NOMO-1 treated with DMSO at 0.1 percent for 48 hours (cell line): ENCODE measurements at regions not wholly inside any gene's neighbourhood (a gene's known extent, or its start where the extent isn't known, plus 50 kb on each side); places are given as distances from the start of the nearest gene placed in this dataset.
"Not testable (repeated sequence)": the region's sequence is repeated elsewhere in the genome, so short reads cannot be mapped to it uniquely, and the experiment has no call there.

ENCODE experiments used
- DNase-seq: peaks from one replicate; lab custom pipeline; 2025; ENCODE audit not compliant: unreplicated experiment; lab: John Stamatoyannopoulos, UW

- DNase-seq: no peak
Measured at GRCh38 chr5:166068547-166069335, 2222.7 kb upstream of the WWC1 start.

- no peak for DNase-seq
Measured at GRCh38 chr5:166073901-166074581, 2217.4 kb upstream of the WWC1 start.

- no peak for DNase-seq
Measured at GRCh38 chr5:166074582-166075481, 2216.6 kb upstream of the WWC1 start.

- DNase-seq: no peak
Measured at GRCh38 chr5:166083183-166083959, 2208.1 kb upstream of the WWC1 start.

GRCh38 chr5:166086568-166086967 lies 2204.9 kb upstream of the WWC1 start:
- DNase-seq: no peak

- no peak for DNase-seq
Measured at GRCh38 chr5:166088389-166089039, 2202.9 kb upstream of the WWC1 start.

- no peak for DNase-seq
Measured at GRCh38 chr5:166091931-166092330, 2199.5 kb upstream of the WWC1 start.

- DNase-seq: no peak
Measured at GRCh38 chr5:166093312-166093711, 2198.1 kb upstream of the WWC1 start.

- no peak for DNase-seq
Measured at GRCh38 chr5:166102947-166103346, 2188.5 kb upstream of the WWC1 start.

- no peak for DNase-seq
Measured at GRCh38 chr5:166111021-166111420, 2180.4 kb upstream of the WWC1 start.

- DNase-seq: no peak
Measured at GRCh38 chr5:166117072-166118066, 2174.1 kb upstream of the WWC1 start.

- no peak for DNase-seq
Measured at GRCh38 chr5:166119506-166119905, 2171.9 kb upstream of the WWC1 start.

GRCh38 chr5:166123717-166124116 lies 2167.7 kb upstream of the WWC1 start:
- no peak for DNase-seq

GRCh38 chr5:166127766-166128570 lies 2163.5 kb upstream of the WWC1 start:
- no peak for DNase-seq

- DNase-seq: not testable (repeated sequence)
Measured at GRCh38 chr5:166145107-166145506, 2146.3 kb upstream of the WWC1 start.

GRCh38 chr5:166163996-166164610 lies 2127.3 kb upstream of the WWC1 start:
- DNase-seq: no peak

GRCh38 chr5:166165596-166165995 lies 2125.8 kb upstream of the WWC1 start:
- DNase-seq: no peak

- DNase-seq: no peak
Measured at GRCh38 chr5:166166071-166166470, 2125.4 kb upstream of the WWC1 start.
